Sigmoid colon (tissue), 4 donors: ENCODE measurements at regions not wholly inside any gene's neighbourhood (a gene's known extent, or its start where the extent isn't known, plus 50 kb on each side); places are given as distances from the start of the nearest gene placed in this dataset.

Source experiments
- POLR2A ChIP-seq, 2 donors: fragments of 450-650 bp; IDR thresholded peaks; one replicate each; pipeline ENCODE4 v1.6.1; 2016; ENCODE audit warnings: antibody characterized with exemption in 2 of 2, mild to moderate bottlenecking in 2 of 2, moderate library complexity in 2 of 2
- POLR2AphosphoS5 ChIP-seq, 4 donors: sonication (generic); formaldehyde crosslinking; IDR thresholded peaks; one replicate each; pipeline ENCODE4 v1.6.1; 2017; ENCODE audit warnings: antibody characterized with exemption in 4 of 4
- TF ChIP-seq, protein P1 (sequence below), 4 experiments: fragments of 450-650 bp in 3 of 4; fragments of 200-600 bp in 1 of 4; IDR thresholded peaks; one replicate each; pipeline ENCODE4 v1.5.1; 2016 to 2019; ENCODE audit warnings: antibody characterized with exemption in 4 of 4, mild to moderate bottlenecking in 3 of 4, moderate library complexity in 2 of 4

DNA sequence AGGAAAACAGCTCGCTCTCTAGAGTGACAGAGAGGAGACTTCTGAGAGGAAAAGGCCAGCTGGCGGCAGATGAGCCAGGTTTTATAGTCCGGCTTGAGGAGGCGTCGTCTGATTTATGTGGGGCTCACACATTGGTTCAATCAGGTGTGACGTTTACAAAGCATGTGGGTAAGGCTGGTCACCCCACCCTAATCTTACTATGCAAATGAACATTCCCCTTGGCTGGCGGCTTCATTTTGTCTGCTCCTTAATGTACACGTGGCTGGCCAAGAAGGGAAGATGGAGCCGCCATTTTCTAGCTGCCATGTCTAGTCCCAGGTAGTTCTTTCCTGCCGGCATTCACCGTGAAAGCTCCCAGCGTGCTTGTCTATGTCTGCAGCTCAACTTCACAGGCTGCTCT, 299.1 kb upstream of the SPRED2 start:
- TF ChIP-seq, protein P1, sequence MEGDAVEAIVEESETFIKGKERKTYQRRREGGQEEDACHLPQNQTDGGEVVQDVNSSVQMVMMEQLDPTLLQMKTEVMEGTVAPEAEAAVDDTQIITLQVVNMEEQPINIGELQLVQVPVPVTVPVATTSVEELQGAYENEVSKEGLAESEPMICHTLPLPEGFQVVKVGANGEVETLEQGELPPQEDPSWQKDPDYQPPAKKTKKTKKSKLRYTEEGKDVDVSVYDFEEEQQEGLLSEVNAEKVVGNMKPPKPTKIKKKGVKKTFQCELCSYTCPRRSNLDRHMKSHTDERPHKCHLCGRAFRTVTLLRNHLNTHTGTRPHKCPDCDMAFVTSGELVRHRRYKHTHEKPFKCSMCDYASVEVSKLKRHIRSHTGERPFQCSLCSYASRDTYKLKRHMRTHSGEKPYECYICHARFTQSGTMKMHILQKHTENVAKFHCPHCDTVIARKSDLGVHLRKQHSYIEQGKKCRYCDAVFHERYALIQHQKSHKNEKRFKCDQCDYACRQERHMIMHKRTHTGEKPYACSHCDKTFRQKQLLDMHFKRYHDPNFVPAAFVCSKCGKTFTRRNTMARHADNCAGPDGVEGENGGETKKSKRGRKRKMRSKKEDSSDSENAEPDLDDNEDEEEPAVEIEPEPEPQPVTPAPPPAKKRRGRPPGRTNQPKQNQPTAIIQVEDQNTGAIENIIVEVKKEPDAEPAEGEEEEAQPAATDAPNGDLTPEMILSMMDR (IDR thresholded peaks at IDR 0.05): no peak
- TF ChIP-seq POLR2AphosphoS5 (IDR thresholded peaks at IDR 0.05): no peak
- TF ChIP-seq POLR2A (IDR thresholded peaks at IDR 0.05): no peak
